SK-N-SH treated with all-trans-retinoic acid at 6 μM for 48 hours (cell line): ENCODE measurements at regions not wholly inside any gene's neighbourhood (a gene's known extent, or its start where the extent isn't known, plus 50 kb on each side); places are given as distances from the start of the nearest gene placed in this dataset.

ENCODE experiments used
- RARB ChIP-seq: fragments of 250-450 bp; sonication (Bioruptor Pico); IDR thresholded peaks from 2 replicates; pipeline ENCODE4 v1.8.0; 2021; ENCODE audit warnings: mild to moderate bottlenecking, moderate library complexity
- TCF4 ChIP-seq: fragments of 250-450 bp; sonication (Bioruptor Pico); IDR thresholded peaks from 2 replicates; pipeline ENCODE4 v1.8.0; 2021; ENCODE audit warnings: mild to moderate bottlenecking, moderate library complexity, borderline replicate concordance
- TOX ChIP-seq: fragments of 250-450 bp; sonication (Bioruptor Pico); IDR thresholded peaks from 2 replicates; pipeline ENCODE4 v1.8.0; 2021; ENCODE audit warnings: mild to moderate bottlenecking, moderate library complexity, borderline replicate concordance
- TSHZ2 ChIP-seq: fragments of 250-450 bp; sonication (Bioruptor Pico); IDR thresholded peaks from 2 replicates; pipeline ENCODE4 v1.5.0; 2020; ENCODE audit warnings: mild to moderate bottlenecking, moderate library complexity
- ZC3H10 ChIP-seq: fragments of 250-450 bp; sonication (Bioruptor Pico); IDR thresholded peaks from 2 replicates; pipeline ENCODE4 v1.5.1; 2021; ENCODE audit warnings: mild to moderate bottlenecking, moderate library complexity
- TF ChIP-seq, protein P1 (sequence below): fragments of 250-450 bp; sonication (Bioruptor Pico); IDR thresholded peaks from 2 replicates; pipeline ENCODE4 v1.8.0; 2020; ENCODE audit warnings: mild to moderate bottlenecking, moderate library complexity, borderline replicate concordance

- TF ChIP-seq ZC3H10 (CRISPR knock-in tag): no peak
- TF ChIP-seq TCF4 (CRISPR knock-in tag): no peak
- TF ChIP-seq, protein P1, sequence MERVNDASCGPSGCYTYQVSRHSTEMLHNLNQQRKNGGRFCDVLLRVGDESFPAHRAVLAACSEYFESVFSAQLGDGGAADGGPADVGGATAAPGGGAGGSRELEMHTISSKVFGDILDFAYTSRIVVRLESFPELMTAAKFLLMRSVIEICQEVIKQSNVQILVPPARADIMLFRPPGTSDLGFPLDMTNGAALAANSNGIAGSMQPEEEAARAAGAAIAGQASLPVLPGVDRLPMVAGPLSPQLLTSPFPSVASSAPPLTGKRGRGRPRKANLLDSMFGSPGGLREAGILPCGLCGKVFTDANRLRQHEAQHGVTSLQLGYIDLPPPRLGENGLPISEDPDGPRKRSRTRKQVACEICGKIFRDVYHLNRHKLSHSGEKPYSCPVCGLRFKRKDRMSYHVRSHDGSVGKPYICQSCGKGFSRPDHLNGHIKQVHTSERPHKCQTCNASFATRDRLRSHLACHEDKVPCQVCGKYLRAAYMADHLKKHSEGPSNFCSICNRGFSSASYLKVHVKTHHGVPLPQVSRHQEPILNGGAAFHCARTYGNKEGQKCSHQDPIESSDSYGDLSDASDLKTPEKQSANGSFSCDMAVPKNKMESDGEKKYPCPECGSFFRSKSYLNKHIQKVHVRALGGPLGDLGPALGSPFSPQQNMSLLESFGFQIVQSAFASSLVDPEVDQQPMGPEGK (CRISPR knock-in tag): no peak
- TF ChIP-seq TSHZ2 (CRISPR knock-in tag): no peak
- TF ChIP-seq TOX (CRISPR knock-in tag): no peak
- TF ChIP-seq RARB (CRISPR knock-in tag): no peak
These were observed 452.1 kb downstream of the HDGFL1 start for GRCh38 chr6:23021487-23021886.
